Keratinocyte (primary cell): ENCODE measurements at regions not wholly inside any gene's neighbourhood (a gene's known extent, or its start where the extent isn't known, plus 50 kb on each side); places are given as distances from the start of the nearest gene placed in this dataset.
A peak's percentile ranks its signal among the peaks of the same experiment; 100 is the strongest.
"Not testable (repeated sequence)": the region's sequence is repeated elsewhere in the genome, so short reads cannot be mapped to it uniquely, and the experiment has no call there.

Experiments used
- DNase-seq: peaks from one replicate; pipeline ENCODE4 v3.0.0-alpha.2; 2011; ENCODE audit warnings: low read depth, missing footprints, low spot score
- FAIRE-seq: peaks from 2 replicates; lab custom pipeline; 2011; peaks lifted over from hg19 to GRCh38; lab: Jason Lieb, UNC
- H2AFZ ChIP-seq: 2 replicates; pipeline ENCODE4 v1.6.0; 2012; ENCODE audit warnings: low read length, control low read depth, inconsistent platforms; ENCODE audit not compliant: control insufficient read depth
- H3K27ac ChIP-seq: 2 replicates; pipeline ENCODE4 v1.5.1; 2011; ENCODE audit warnings: low read length; ENCODE audit not compliant: control insufficient read depth, insufficient read depth
- H3K27me3 ChIP-seq: 3 replicates; pipeline ENCODE4 v1.6.0; 2011; ENCODE audit warnings: low read length; ENCODE audit not compliant: control insufficient read depth, insufficient read depth; ENCODE audit errors: extremely low read depth
- H3K36me3 ChIP-seq, 2 experiments: 2 replicates in 1 of 2; 3 replicates in 1 of 2; pipeline ENCODE4 v1.5.1; 2011; ENCODE audit warnings: low read length in 2 of 2, mild to moderate bottlenecking in 1 of 2; ENCODE audit not compliant: control insufficient read depth in 2 of 2, insufficient read depth in 2 of 2; ENCODE audit errors: extremely low read depth in 1 of 2
- H3K4me1 ChIP-seq: 3 replicates; pipeline ENCODE4 v1.5.1; 2011; ENCODE audit warnings: low read length; ENCODE audit not compliant: control insufficient read depth, insufficient read depth; ENCODE audit errors: extremely low read depth
- H3K4me2 ChIP-seq: 3 replicates; pipeline ENCODE4 v1.6.0; 2011; ENCODE audit warnings: low read depth, low read length; ENCODE audit not compliant: control insufficient read depth, insufficient read depth; ENCODE audit errors: extremely low read depth
- H3K4me3 ChIP-seq, 3 experiments: fragments of 200-600 bp in 1 of 3; sonication (generic) in 1 of 3; 2 replicates in 2 of 3; 3 replicates in 1 of 3; pipeline ENCODE4 v1.5.1; 2011 to 2016; ENCODE audit warnings: low read length in 3 of 3, mild to moderate bottlenecking in 3 of 3, control low read depth in 2 of 3, inconsistent platforms in 1 of 3, low read depth in 1 of 3, mixed read lengths in 1 of 3, mixed run types in 1 of 3, moderate library complexity in 1 of 3; ENCODE audit not compliant: control insufficient read depth in 2 of 3, insufficient read depth in 2 of 3; ENCODE audit errors: extremely low read depth in 1 of 3
- H3K79me2 ChIP-seq: 2 replicates; pipeline ENCODE4 v1.6.0; 2012; ENCODE audit warnings: low read length; ENCODE audit not compliant: control insufficient read depth, insufficient read depth
- H3K9ac ChIP-seq: 3 replicates; pipeline ENCODE4 v1.6.0; 2011; ENCODE audit warnings: low read length; ENCODE audit not compliant: control insufficient read depth, insufficient read depth; ENCODE audit errors: extremely low read depth
- H3K9me1 ChIP-seq: 3 replicates; pipeline ENCODE4 v1.6.0; 2011; ENCODE audit warnings: low read length; ENCODE audit not compliant: control insufficient read depth, insufficient read depth; ENCODE audit errors: extremely low read depth
- H3K9me3 ChIP-seq: 2 replicates; pipeline ENCODE4 v1.5.1; 2012; ENCODE audit warnings: low read depth, low read length; ENCODE audit not compliant: control insufficient read depth
- H4K20me1 ChIP-seq: 3 replicates; pipeline ENCODE4 v1.6.0; 2011; ENCODE audit warnings: low read length; ENCODE audit not compliant: control insufficient read depth, insufficient read depth; ENCODE audit errors: extremely low read depth
- CTCF ChIP-seq, 3 experiments: IDR thresholded peaks in 1 of 3; conservative IDR thresholded peaks in 1 of 3; optimal IDR thresholded peaks in 1 of 3; 2 replicates in 2 of 3; 3 replicates in 1 of 3; pipeline versions ENCODE3 to v1.5.1; 2011; ENCODE audit warnings: low read length in 3 of 3, mild to moderate bottlenecking in 3 of 3, moderate library complexity in 2 of 3, control low read depth in 1 of 3, inconsistent platforms in 1 of 3; ENCODE audit not compliant: insufficient read depth in 2 of 3; ENCODE audit errors: extremely low read depth in 1 of 3
- EZH2 ChIP-seq: IDR thresholded peaks from one replicate; pipeline ENCODE4 v1.6.1; 2012; ENCODE audit warnings: inconsistent platforms, mild to moderate bottlenecking, low read length, moderate library complexity
- dilution Hi-C: fragments of 300-500 bp; cut with MboI; formaldehyde crosslinking; loops from one replicate; pipeline ENCODE4 v1.7.0; 2020; ENCODE audit warnings: low sequenced_read_pairs; ENCODE audit not compliant: extremely low pct_ligation_motif_present

GRCh38 chr3:65128346-65128745 lies 440.5 kb upstream of the ADAMTS9 start:
- Histone ChIP-seq H3K9ac (no peak overlapping the region), H3K36me3 (no peaks in the 10 kb centered on the region), H2AFZ (no peak overlapping the region), H4K20me1 (no peaks in the 10 kb centered on the region), H3K79me2 (no peaks in the 10 kb centered on the region), H3K9me3 (no peaks in the 10 kb centered on the region), H3K9me1 (no peaks in the 10 kb centered on the region), H3K27me3 (no peaks in the 10 kb centered on the region), H3K4me2 (no peak overlapping the region), H3K4me1 (peaks cover 25% of the 10 kb centered on the region), H3K27ac (no peak overlapping the region), H3K4me3 (no peak overlapping the region)
- TF ChIP-seq EZH2 (no peak), CTCF (optimal IDR thresholded peaks at IDR 0.05 in 1 of 3, IDR thresholded peaks at IDR 0.05 in 1 of 3, conservative IDR thresholded peaks at IDR 0.05 in 1 of 3; ENCODE audit: extremely low read depth in 1 of 3, insufficient read depth in 2 of 3, low read length in 3 of 3) (no peak)
- DNase-seq (no peak), FAIRE-seq (peak; percentile 81)
- dilution Hi-C loops, result no loop called here

- no peaks in the 10 kb centered on the region for H3K27me3 ChIP-seq
- H3K9ac ChIP-seq, result no peak overlapping the region
- no peaks in the 10 kb centered on the region for H3K79me2 ChIP-seq
- H3K27ac ChIP-seq, result peak overlapping the region; percentile 44
- H4K20me1 ChIP-seq, result no peaks in the 10 kb centered on the region
- H3K9me1 ChIP-seq, result no peaks in the 10 kb centered on the region
- TF ChIP-seq EZH2, result no peak
- no peak for TF ChIP-seq CTCF (optimal IDR thresholded peaks at IDR 0.05 in 1 of 3, IDR thresholded peaks at IDR 0.05 in 1 of 3, conservative IDR thresholded peaks at IDR 0.05 in 1 of 3; ENCODE audit: extremely low read depth in 1 of 3, insufficient read depth in 2 of 3, low read length in 3 of 3)
- H3K4me1 ChIP-seq, result peaks cover 25% of the 10 kb centered on the region
- no peak overlapping the region for H2AFZ ChIP-seq
- dilution Hi-C loops, result no loop called here
- DNase-seq (peak; percentile 46), FAIRE-seq (peak; percentile 63)
- no peak overlapping the region for H3K4me3 ChIP-seq
- no peaks in the 10 kb centered on the region for H3K9me3 ChIP-seq
- H3K4me2 ChIP-seq, result peak overlapping the region; percentile 27
- H3K36me3 ChIP-seq, result no peaks in the 10 kb centered on the region
Measured at GRCh38 chr3:65126527-65127410, 439.0 kb upstream of the ADAMTS9 start.

- DNase-seq, H4K20me1 ChIP-seq, H3K36me3 ChIP-seq, dilution Hi-C loops, H3K9me1 ChIP-seq, H3K4me2 ChIP-seq, H3K27me3 ChIP-seq, H3K9me3 ChIP-seq, FAIRE-seq, H2AFZ ChIP-seq, H3K4me1 ChIP-seq, H3K79me2 ChIP-seq, H3K27ac ChIP-seq, H3K4me3 ChIP-seq, H3K9ac ChIP-seq: not testable (repeated sequence)
Measured at GRCh38 chr3:65120156-65120555, 432.4 kb upstream of the ADAMTS9 start.
